HFF-Myc (cell line): ENCODE measurements at regions not wholly inside any gene's neighbourhood (a gene's known extent, or its start where the extent isn't known, plus 50 kb on each side); places are given as distances from the start of the nearest gene placed in this dataset.
"Not testable (repeated sequence)": the region's sequence is repeated elsewhere in the genome, so short reads cannot be mapped to it uniquely, and the experiment has no call there.

ENCODE experiments used
- DNase-seq: peaks from one replicate; pipeline ENCODE4 v3.0.0-alpha.2; 2011; ENCODE audit warnings: low read depth; ENCODE audit errors: extremely low read depth
- H3K4me3 ChIP-seq: replicated peaks from 2 replicates; pipeline ENCODE4 v1.5.1; 2011; ENCODE audit warnings: low read depth, mild to moderate bottlenecking, control low read depth, low read length
- TF ChIP-seq, protein P1 (sequence below): IDR thresholded peaks from 2 replicates; pipeline ENCODE4 v1.5.1; 2012; ENCODE audit warnings: mild to moderate bottlenecking, low read depth, low read length, control low read depth; ENCODE audit errors: missing control alignments

DNA sequence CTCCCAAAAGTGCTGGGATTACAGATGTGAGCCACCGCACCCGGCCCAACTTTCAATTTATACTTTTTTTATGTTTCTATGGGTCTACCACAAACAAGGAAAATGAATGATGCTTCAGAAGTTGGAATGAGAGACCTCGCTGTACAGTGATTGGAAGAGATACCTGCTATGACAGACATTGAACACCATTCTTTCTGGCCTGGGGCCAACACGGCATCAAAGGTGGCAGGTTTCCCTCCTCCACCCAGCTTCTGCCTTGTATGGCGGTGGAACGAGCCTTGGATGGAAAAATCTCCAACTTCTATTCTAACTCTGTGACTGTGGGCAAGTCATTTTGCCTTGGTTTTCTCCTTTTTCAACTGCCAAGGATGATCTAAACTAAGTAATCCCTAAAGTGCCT, 117.8 kb upstream of the FAM174B start:
- TF ChIP-seq, protein P1, sequence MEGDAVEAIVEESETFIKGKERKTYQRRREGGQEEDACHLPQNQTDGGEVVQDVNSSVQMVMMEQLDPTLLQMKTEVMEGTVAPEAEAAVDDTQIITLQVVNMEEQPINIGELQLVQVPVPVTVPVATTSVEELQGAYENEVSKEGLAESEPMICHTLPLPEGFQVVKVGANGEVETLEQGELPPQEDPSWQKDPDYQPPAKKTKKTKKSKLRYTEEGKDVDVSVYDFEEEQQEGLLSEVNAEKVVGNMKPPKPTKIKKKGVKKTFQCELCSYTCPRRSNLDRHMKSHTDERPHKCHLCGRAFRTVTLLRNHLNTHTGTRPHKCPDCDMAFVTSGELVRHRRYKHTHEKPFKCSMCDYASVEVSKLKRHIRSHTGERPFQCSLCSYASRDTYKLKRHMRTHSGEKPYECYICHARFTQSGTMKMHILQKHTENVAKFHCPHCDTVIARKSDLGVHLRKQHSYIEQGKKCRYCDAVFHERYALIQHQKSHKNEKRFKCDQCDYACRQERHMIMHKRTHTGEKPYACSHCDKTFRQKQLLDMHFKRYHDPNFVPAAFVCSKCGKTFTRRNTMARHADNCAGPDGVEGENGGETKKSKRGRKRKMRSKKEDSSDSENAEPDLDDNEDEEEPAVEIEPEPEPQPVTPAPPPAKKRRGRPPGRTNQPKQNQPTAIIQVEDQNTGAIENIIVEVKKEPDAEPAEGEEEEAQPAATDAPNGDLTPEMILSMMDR, result no peak

DNA sequence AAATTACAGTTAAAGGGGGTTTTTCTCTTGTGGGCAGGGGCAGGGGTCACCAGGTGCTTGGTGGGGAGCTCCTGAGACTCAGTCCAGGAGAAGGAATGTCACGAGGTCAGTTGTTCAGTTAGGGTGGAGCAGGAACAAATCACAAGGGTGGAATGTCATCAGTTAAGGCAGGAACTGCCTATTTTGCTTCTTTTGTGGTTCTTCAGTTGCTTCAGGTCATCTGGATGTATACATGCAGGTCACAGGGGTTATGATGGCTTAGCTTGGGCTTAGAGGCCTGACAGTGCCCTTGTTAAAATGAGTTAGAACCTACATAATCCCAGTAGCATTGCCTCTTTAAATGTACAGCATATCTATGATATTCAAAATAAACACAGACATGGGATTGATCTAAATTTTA, 120.2 kb upstream of the CHD2 start:
- TF ChIP-seq, protein P1, result no peak
- DNase-seq, result no peak
- H3K4me3 ChIP-seq, result no peak overlapping the region

More for the DNA sequence above, 117.8 kb upstream of the FAM174B start:
- H3K4me3 ChIP-seq, result no peak overlapping the region
- no peak for DNase-seq

DNA sequence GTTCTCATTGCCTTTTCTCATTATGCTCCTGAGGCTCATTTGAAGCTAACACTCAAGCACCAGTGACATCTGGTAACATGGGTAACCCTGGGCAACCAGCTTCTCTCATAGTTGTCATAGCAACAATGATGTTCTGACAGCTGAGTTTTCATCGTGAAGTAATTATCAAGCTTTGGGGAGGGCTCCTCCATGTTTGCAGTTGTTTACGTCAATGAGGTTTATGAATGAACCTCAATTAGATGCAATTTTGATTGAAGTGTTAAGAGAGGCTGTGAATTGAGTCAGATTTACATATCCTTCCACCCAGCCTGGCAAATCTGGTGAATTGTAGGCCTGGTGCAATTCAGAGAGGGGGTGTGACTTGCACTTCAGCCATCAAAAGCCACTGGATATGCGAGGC, 119.3 kb upstream of the CHD2 start:
- TF ChIP-seq, protein P1, result no peak
- DNase-seq, result no peak

DNA sequence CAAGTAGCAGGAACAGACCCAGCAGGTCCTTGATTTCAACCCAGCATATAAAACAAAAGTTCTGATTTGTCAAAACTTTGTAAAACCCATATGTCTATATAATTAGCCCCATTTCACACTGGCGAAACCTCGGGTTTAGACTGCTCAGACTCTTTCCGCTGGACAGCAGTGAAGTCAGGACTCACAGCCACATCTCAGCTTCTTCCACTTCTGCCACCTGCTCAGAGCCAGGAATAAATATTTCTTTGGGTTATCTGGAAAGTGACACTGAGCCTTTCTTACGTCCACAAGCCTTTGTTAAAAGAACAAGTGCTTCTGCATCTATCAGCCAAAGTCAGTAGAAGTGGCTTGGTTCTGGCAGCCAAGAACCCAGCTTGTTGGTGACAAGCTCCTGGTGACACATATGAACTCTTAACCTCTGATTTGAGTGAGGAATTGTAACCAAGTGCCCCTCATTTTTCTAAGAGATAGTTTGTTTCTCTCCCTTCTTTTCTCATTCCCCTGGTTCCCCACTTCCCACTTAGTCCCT, 118.1 kb upstream of the CHD2 start:
- TF ChIP-seq, protein P1, result no peak
- DNase-seq, result no peak
- no peak overlapping the region for H3K4me3 ChIP-seq

More for the DNA sequence above, 119.3 kb upstream of the CHD2 start:
- no peak overlapping the region for H3K4me3 ChIP-seq

DNA sequence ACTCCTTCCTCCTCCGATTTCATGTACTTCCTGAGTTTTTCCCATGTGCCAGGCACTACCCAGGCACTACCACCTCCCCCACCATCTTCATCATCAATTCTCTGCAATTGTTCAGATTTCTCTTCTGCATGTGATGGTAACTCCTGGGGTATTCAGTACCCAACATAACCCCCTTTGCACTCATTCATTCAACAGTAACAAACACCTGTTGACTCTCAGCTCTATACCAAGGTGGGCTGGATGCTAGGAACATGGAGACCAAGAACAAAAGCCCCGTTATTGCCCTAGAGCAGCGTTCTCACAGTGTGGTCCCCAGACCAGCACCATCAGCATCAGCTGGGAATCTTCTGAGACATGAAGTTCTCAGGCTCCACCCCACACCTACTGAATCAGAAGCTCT, 113.0 kb upstream of the CHD2 start:
- DNase-seq, result no peak
- TF ChIP-seq, protein P1, result no peak
- no peak overlapping the region for H3K4me3 ChIP-seq

DNA sequence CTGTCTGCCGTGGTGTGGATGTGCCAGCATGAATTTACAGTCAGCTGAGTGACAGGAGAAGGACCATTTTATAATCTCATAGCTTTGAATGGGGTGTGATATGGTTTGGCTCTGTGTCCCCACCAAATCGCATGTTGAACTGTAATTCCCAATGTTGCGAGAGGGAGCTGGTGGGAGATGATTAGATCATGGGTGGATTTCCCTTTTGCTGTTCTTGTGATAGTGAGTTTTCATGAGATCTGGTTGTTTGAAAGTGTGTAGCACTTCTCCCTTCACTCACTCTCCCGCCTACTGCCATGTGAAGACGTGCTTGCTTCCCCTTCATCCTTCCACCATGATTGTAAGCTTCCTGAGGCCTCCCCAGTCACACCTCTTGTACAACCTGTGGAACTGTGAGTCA, 111.9 kb upstream of the CHD2 start:
- no peak overlapping the region for H3K4me3 ChIP-seq
- TF ChIP-seq, protein P1, result no peak
- no peak for DNase-seq

DNA sequence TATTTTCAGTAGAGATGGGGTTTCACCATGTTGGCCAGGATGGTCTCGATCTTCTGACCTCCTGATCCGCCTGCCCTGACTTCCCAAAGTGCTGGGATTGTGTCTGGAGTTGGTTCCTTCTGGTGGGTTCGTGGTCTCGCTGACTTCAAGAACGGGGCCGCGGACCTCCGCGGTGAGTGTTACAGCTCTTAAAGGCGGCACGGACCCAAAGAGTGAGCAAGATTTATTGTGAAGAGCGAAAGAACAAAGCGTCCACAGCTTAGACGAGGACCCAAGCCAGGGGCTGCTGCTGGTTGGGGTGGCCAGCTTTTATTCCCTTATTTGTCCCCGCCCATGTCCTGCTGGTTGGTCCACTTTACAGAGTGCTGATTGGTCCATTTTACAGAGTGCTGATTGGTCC, 111.3 kb upstream of the CHD2 start:
- DNase-seq, H3K4me3 ChIP-seq: not testable (repeated sequence)
